Karpas-422 (cell line): ENCODE measurements at regions not wholly inside any gene's neighbourhood (a gene's known extent, or its start where the extent isn't known, plus 50 kb on each side); places are given as distances from the start of the nearest gene placed in this dataset.

ENCODE experiments used
- DNase-seq: peaks from one replicate; pipeline ENCODE4 v3.0.0-alpha.2; 2015
- H2AFZ ChIP-seq: fragments of 200-600 bp; sonication (generic); 2 replicates; pipeline ENCODE4 v1.6.1; 2014; ENCODE audit warnings: antibody characterized with exemption, low read length, mixed read lengths
- H3K27ac ChIP-seq: fragments of 200-600 bp; sonication (generic); 2 replicates; pipeline ENCODE4 v1.5.1; 2014; ENCODE audit warnings: mild to moderate bottlenecking, low read length, moderate library complexity
- H3K27me3 ChIP-seq: fragments of 200-600 bp; sonication (generic); 2 replicates; pipeline ENCODE4 v1.6.1; 2014; ENCODE audit warnings: low read length, mixed read lengths
- H3K36me3 ChIP-seq: fragments of 200-600 bp; sonication (generic); 2 replicates; pipeline ENCODE4 v1.6.1; 2014; ENCODE audit warnings: low read length, mixed read lengths; ENCODE audit not compliant: insufficient read depth
- H3K4me1 ChIP-seq: fragments of 200-600 bp; sonication (generic); 2 replicates; pipeline ENCODE4 v1.6.1; 2014; ENCODE audit warnings: mild to moderate bottlenecking, low read length, mixed read lengths
- H3K4me2 ChIP-seq: fragments of 200-600 bp; sonication (generic); 2 replicates; pipeline ENCODE4 v1.6.1; 2014; ENCODE audit warnings: low read length, low read depth, mild to moderate bottlenecking; ENCODE audit not compliant: poor library complexity, severe bottlenecking
- H3K4me3 ChIP-seq: fragments of 200-600 bp; sonication (generic); 2 replicates; pipeline ENCODE4 v1.5.1; 2014; ENCODE audit warnings: mild to moderate bottlenecking, antibody characterized with exemption, low read length, mixed read lengths
- H3K79me2 ChIP-seq: fragments of 200-600 bp; sonication (generic); 2 replicates; pipeline ENCODE4 v1.6.1; 2014; ENCODE audit warnings: mild to moderate bottlenecking, low read length, mixed read lengths
- H3K9ac ChIP-seq: fragments of 200-600 bp; sonication (generic); 2 replicates; pipeline ENCODE4 v1.6.0; 2014; ENCODE audit warnings: low read length
- H3K9me2 ChIP-seq: fragments of 200-600 bp; sonication (generic), shearing (Covaris generic); replicated peaks from 2 replicates; pipeline ENCODE4 v1.6.0; 2014; ENCODE audit warnings: mild to moderate bottlenecking, low read length, moderate library complexity; ENCODE audit not compliant: insufficient read depth
- H3K9me3 ChIP-seq: fragments of 300-700, 200-600 bp; sonication (generic); 2 replicates; pipeline ENCODE4 v1.6.1; 2014; ENCODE audit warnings: low read length, mixed read lengths
- H4K20me1 ChIP-seq: fragments of 200-600 bp; sonication (generic); 2 replicates; pipeline ENCODE4 v1.6.1; 2014; ENCODE audit warnings: mild to moderate bottlenecking, antibody characterized with exemption, low read length, low read depth; ENCODE audit not compliant: insufficient read depth

DNA sequence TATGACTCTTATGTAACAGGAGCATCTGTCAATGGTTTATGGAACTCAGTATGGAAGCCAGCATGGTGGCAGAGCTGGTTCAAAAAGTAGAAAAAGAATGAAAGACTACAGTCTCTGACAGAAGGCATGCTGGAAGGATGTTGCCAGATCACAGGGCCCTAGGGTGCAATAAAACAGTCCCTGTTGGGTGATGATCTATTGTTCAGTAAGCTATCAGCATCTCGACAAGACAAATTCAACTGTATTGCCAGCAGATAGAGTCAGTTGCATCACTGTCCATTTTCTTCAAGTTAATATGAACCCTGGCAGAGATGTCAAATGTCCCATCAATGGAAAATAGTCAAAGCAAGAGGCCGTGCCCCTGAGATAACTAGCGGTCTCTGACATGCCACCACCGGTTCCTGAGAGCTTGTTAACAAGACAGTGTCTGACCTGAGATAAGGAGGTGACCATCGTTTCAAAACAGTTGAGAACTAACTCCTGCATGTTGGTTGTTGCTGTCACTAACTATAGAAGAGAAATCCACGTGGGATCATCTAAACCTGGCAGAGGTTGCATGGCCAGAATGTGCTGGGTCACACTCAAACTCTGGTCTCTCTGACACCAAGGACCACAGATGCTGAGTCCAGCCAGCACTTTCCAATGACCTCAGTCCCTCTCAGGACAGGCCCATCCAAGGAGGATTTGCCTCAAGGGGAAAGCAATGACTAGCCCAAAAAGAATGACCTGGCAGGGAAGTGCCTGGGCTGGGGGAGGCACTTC, 125.9 kb downstream of the RIPK4 start:
- H2AFZ ChIP-seq = no peak overlapping the region
- peaks cover 4% of the 10 kb centered on the region; the same call in 1 of the 2 replicates for H3K9me3 ChIP-seq
- H3K9me2 ChIP-seq = no peaks in the 10 kb centered on the region
- H3K4me2 ChIP-seq = no peak overlapping the region
- no peak overlapping the region for H3K9ac ChIP-seq
- no peaks in the 10 kb centered on the region for H3K4me1 ChIP-seq
- no peaks in the 10 kb centered on the region for H3K27me3 ChIP-seq
- no peak for DNase-seq
- no peaks in the 10 kb centered on the region for H4K20me1 ChIP-seq
- no peaks in the 10 kb centered on the region for H3K79me2 ChIP-seq
- H3K36me3 ChIP-seq = no peaks in the 10 kb centered on the region
- no peak overlapping the region for H3K27ac ChIP-seq
- H3K4me3 ChIP-seq = no peak overlapping the region

- Histone ChIP-seq H2AFZ (no peak overlapping the region), H3K4me1 (no peaks in the 10 kb centered on the region), H3K9me2 (no peaks in the 10 kb centered on the region), H3K36me3 (no peaks in the 10 kb centered on the region), H3K9ac (no peak overlapping the region), H3K79me2 (no peaks in the 10 kb centered on the region), H3K27ac (no peak overlapping the region), H3K4me2 (no peak overlapping the region), H3K9me3 (peaks cover 4% of the 10 kb centered on the region; the same call in 1 of the 2 replicates), H4K20me1 (no peaks in the 10 kb centered on the region), H3K4me3 (no peak overlapping the region), H3K27me3 (no peaks in the 10 kb centered on the region)
- DNase-seq = no peak
Observed at GRCh38 chr21:41639766-41640165, 127.1 kb downstream of the RIPK4 start.

GRCh38 chr21:41639336-41639735, 127.5 kb downstream of the RIPK4 start:
- no peak overlapping the region for H3K9ac ChIP-seq

DNA sequence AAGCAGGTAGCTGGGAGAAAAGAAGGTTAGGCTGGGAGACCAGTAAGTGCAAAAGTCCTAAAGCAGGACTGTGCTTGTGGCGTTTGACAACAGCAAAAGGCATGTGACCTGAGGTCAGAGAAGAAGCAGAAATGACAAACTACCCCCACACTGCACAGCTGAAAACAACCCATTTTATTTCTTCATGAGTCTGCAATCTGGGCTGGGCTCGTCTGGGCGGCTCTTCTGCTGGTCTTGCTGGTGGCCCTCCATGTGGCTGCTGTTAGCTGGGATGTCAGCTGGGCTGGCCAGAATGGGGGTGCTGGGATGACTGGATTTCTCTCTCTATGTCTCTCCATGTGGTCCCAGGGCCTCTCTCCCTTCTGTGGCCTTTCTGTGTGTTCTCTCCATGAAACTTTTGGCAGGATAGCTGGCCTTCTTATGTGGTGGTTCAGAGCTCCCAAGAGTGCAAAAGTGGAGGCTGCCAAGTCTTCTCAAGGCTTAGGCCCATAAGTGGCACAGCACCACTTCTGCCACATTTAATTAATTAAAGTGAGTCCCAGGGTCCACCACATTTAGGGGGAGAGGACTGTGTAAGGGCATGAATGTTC, 128.6 kb downstream of the RIPK4 start:
- no peak overlapping the region for H2AFZ ChIP-seq
- no peaks in the 10 kb centered on the region for H3K79me2 ChIP-seq
- H3K4me2 ChIP-seq = no peak overlapping the region
- H3K9me2 ChIP-seq = no peaks in the 10 kb centered on the region
- no peak for DNase-seq
- H3K27ac ChIP-seq = no peak overlapping the region
- H4K20me1 ChIP-seq = no peaks in the 10 kb centered on the region
- no peaks in the 10 kb centered on the region for H3K4me1 ChIP-seq
- no peaks in the 10 kb centered on the region for H3K27me3 ChIP-seq
- no peak overlapping the region for H3K9ac ChIP-seq
- no peak overlapping the region for H3K4me3 ChIP-seq
- H3K36me3 ChIP-seq = no peaks in the 10 kb centered on the region
- peaks cover 4% of the 10 kb centered on the region; the same call in 1 of the 2 replicates for H3K9me3 ChIP-seq

More at GRCh38 chr21:41639336-41639735, 127.5 kb downstream of the RIPK4 start:
- Histone ChIP-seq H3K79me2 (no peaks in the 10 kb centered on the region), H3K27me3 (no peaks in the 10 kb centered on the region), H3K9me2 (no peaks in the 10 kb centered on the region), H3K36me3 (no peaks in the 10 kb centered on the region), H3K27ac (no peak overlapping the region), H3K4me2 (no peak overlapping the region), H3K9me3 (peaks cover 4% of the 10 kb centered on the region; the same call in 1 of the 2 replicates), H3K4me1 (no peaks in the 10 kb centered on the region), H2AFZ (no peak overlapping the region), H3K4me3 (no peak overlapping the region), H4K20me1 (no peaks in the 10 kb centered on the region)
- DNase-seq = no peak

DNA sequence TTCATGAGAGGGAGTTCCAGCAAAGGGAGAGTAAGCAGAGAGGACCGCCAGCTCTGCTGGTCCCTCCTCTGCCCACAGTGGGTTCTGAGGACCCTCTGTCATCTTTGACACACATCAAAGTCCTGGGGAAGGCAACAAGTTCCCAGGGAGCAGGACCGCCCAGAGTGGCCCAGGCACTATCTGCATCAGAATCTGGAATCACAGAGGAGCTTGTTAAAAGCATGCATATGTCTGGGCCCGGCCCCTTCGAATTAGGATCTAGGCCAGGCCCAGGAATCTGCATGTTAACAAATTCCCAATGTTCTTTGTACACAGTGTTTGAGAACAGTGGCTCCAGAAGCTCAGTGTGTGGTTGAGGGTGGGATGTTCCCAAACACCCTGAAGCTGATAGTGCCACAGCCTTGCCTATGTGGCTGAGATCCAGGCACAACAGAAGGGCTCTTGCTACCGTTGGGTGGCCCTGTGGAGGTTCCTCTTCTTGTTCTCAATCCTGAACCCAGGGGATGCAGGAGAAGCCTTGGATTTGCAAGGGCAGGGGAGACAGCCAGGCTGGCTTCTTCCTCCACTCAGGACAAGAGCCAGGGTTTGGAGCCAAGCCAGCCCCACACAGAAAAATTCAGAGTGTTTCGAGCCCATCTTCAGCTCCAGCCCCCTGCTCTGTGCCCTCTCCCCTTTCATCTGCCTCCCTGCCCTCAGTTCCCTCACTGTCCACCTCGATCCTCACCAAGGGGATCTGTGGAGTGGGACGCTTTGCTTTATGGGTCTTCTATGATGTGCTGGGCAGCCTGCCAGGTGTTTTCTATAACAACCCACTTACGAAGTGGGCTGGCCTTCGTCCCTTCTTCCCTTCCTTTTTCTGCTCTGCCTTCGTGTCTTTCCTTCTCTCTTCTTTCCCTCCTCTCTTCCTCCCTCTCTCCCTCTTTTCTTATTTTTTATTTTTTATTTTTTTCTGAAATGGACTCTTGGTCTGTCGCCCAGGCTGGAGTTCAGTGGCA, 129.0 kb upstream of the TMPRSS2 start:
- Histone ChIP-seq H3K79me2 (no peaks in the 10 kb centered on the region), H3K9ac (no peak overlapping the region), H3K27ac (no peak overlapping the region), H3K4me1 (no peaks in the 10 kb centered on the region), H2AFZ (no peak overlapping the region), H3K36me3 (no peaks in the 10 kb centered on the region), H3K27me3 (no peaks in the 10 kb centered on the region), H3K9me2 (no peaks in the 10 kb centered on the region), H3K9me3 (peaks cover 4% of the 10 kb centered on the region; the same call in 1 of the 2 replicates), H4K20me1 (no peaks in the 10 kb centered on the region), H3K4me2 (no peak overlapping the region), H3K4me3 (no peak overlapping the region)
- DNase-seq = no peak

GRCh38 chr21:41635874-41636273, 127.9 kb upstream of the TMPRSS2 start:
- Histone ChIP-seq H3K4me1 (no peaks in the 10 kb centered on the region), H3K4me2 (no peak overlapping the region), H3K9ac (no peak overlapping the region), H3K4me3 (no peak overlapping the region), H3K27me3 (no peaks in the 10 kb centered on the region), H3K9me2 (no peaks in the 10 kb centered on the region), H3K36me3 (no peaks in the 10 kb centered on the region), H2AFZ (no peak overlapping the region), H3K9me3 (peaks cover 4% of the 10 kb centered on the region; the same call in 1 of the 2 replicates), H3K79me2 (no peaks in the 10 kb centered on the region), H4K20me1 (no peaks in the 10 kb centered on the region), H3K27ac (no peak overlapping the region)
- DNase-seq = no peak

GRCh38 chr21:41634858-41635257, 126.9 kb upstream of the TMPRSS2 start:
- no peaks in the 10 kb centered on the region for H3K27me3 ChIP-seq
- no peak overlapping the region for H3K4me2 ChIP-seq
- no peaks in the 10 kb centered on the region for H3K4me1 ChIP-seq
- H4K20me1 ChIP-seq = no peaks in the 10 kb centered on the region
- H3K9ac ChIP-seq = no peak overlapping the region
- H3K79me2 ChIP-seq = no peaks in the 10 kb centered on the region
- no peak overlapping the region for H3K4me3 ChIP-seq
- no peaks in the 10 kb centered on the region for H3K36me3 ChIP-seq
- DNase-seq = no peak
- H2AFZ ChIP-seq = no peak overlapping the region
- no peaks in the 10 kb centered on the region for H3K9me2 ChIP-seq
- H3K27ac ChIP-seq = no peak overlapping the region
- peaks cover 4% of the 10 kb centered on the region; the same call in 1 of the 2 replicates for H3K9me3 ChIP-seq
